Right lobe of liver (tissue), 4 donors: ENCODE measurements at regions not wholly inside any gene's neighbourhood (a gene's known extent, or its start where the extent isn't known, plus 50 kb on each side); places are given as distances from the start of the nearest gene placed in this dataset.

Experiments used
- CTCF ChIP-seq, 4 donors: fragments of 200-600 bp in 3 of 4; fragments of 450-650 bp in 1 of 4; IDR thresholded peaks; one replicate each; pipeline versions ENCODE4 v1.5.1 to v1.8.0; 2016 to 2022; ENCODE audit warnings: antibody characterized with exemption in 4 of 4, mild to moderate bottlenecking in 2 of 4
- POLR2A ChIP-seq: fragments of 450-650 bp; IDR thresholded peaks from one replicate; pipeline ENCODE4 v1.6.1; 2017; ENCODE audit warnings: antibody characterized with exemption, mild to moderate bottlenecking
- donor health status: DM: no; HTN: no; CAD: no.
- donor health status: DM: no; HTN: no; CAD: no.
- donor health status: DM: no; HTN: yes; CAD: no.

GRCh38 chr6:148653138-148653776 lies 93.6 kb upstream of the UST start:
- no peak for TF ChIP-seq CTCF (IDR thresholded peaks at IDR 0.05)
- TF ChIP-seq POLR2A, result no peak
